ENCODE measurements at regions not wholly inside any gene's neighbourhood (a gene's known extent, or its start where the extent isn't known, plus 50 kb on each side); places are given as distances from the start of the nearest gene placed in this dataset.

- TF ChIP-seq ZFP30 (CRISPR knock-in tag; IDR thresholded peaks at IDR 0.05), result no peak
- no peak for TF ChIP-seq RARB (CRISPR knock-in tag; IDR thresholded peaks at IDR 0.05)
- no peak for TF ChIP-seq ARNTL (CRISPR knock-in tag; IDR thresholded peaks at IDR 0.05; ENCODE audit: borderline replicate concordance, low read depth)
- TF ChIP-seq ZFP3 (CRISPR knock-in tag; IDR thresholded peaks at IDR 0.05), result no peak
- TF ChIP-seq ISL1 (CRISPR knock-in tag; IDR thresholded peaks at IDR 0.05), result no peak
- no peak for TF ChIP-seq POU6F1 (CRISPR knock-in tag; IDR thresholded peaks at IDR 0.05; ENCODE audit: borderline replicate concordance, low read depth)
- TF ChIP-seq ZC3H10 (CRISPR knock-in tag; IDR thresholded peaks at IDR 0.05), result no peak
- TF ChIP-seq ZNF8 (CRISPR knock-in tag; IDR thresholded peaks at IDR 0.05), result no peak
- no peak for TF ChIP-seq PATZ1 (CRISPR knock-in tag; IDR thresholded peaks at IDR 0.05; ENCODE audit: borderline replicate concordance)
- no peak for TF ChIP-seq ZNF70 (CRISPR knock-in tag; IDR thresholded peaks at IDR 0.05)
Measured at GRCh38 chr15:93800805-93801204, 430.6 kb upstream of the MCTP2 start.
